HEK293 (cell line): ENCODE measurements at regions not wholly inside any gene's neighbourhood (a gene's known extent, or its start where the extent isn't known, plus 50 kb on each side); places are given as distances from the start of the nearest gene placed in this dataset.

Source experiments
- CTCF ChIA-PET: fragments of 350-600 bp; formaldehyde crosslinking; extraction: SDS; loops from one replicate; lab custom pipeline; 2021; ENCODE audit warnings: antibody characterized with exemption; lab: Yijun Ruan, JAX
- POLR2A ChIA-PET: fragments of 300-600 bp; formaldehyde crosslinking; extraction: SDS; loops from one replicate; lab custom pipeline; 2020; ENCODE audit warnings: antibody characterized with exemption, inconsistent platforms; lab: Yijun Ruan, JAX
- H3K27ac ChIP-seq: fragments of 200-500 bp; sonication (Bioruptor generic); 2 replicates; pipeline ENCODE4 v1.5.1; 2014; ENCODE audit warnings: low read depth, low read length, control low read depth, inconsistent platforms; ENCODE audit errors: extremely low read depth
- H3K36me3 ChIP-seq, 2 experiments: fragments of 200-500 bp in 1 of 2; sonication (Bioruptor generic) in 1 of 2; 1 replicate in 1 of 2; 2 replicates in 1 of 2; pipeline ENCODE4 v1.5.1; 2014 to 2017; ENCODE audit warnings: inconsistent platforms in 2 of 2, low read length in 2 of 2; ENCODE audit not compliant: control insufficient read depth in 2 of 2, insufficient read depth in 1 of 2
- H3K4me1 ChIP-seq: fragments of 200-500 bp; sonication (Bioruptor generic); 2 replicates; pipeline ENCODE4 v1.5.1; 2014; ENCODE audit warnings: mild to moderate bottlenecking, low read length, inconsistent platforms; ENCODE audit not compliant: control insufficient read depth, insufficient read depth
- H3K4me3 ChIP-seq: 2 replicates; pipeline ENCODE4 v1.5.1; 2011; ENCODE audit warnings: low read depth, mild to moderate bottlenecking, control low read depth, low read length, moderate library complexity
- H3K9me3 ChIP-seq: fragments of 200-500 bp; sonication (Bioruptor generic); 2 replicates; pipeline ENCODE4 v1.5.1; 2014; ENCODE audit warnings: low read depth, low read length, inconsistent platforms; ENCODE audit not compliant: control insufficient read depth, insufficient read depth
- BCL11A ChIP-seq: fragments of 450-650 bp; formaldehyde crosslinking; IDR thresholded peaks from 2 replicates; pipeline ENCODE4 v1.5.1; 2016; ENCODE audit warnings: low read depth, missing biosample characterization, missing genetic modification characterization
- GLI2 ChIP-seq: fragments of 450-650 bp; formaldehyde crosslinking; IDR thresholded peaks from 2 replicates; pipeline ENCODE4; 2017; ENCODE audit warnings: missing biosample characterization, missing genetic modification characterization, low read depth, borderline replicate concordance
- HOXD13 ChIP-seq: sonication (generic); formaldehyde crosslinking; IDR thresholded peaks from 2 replicates; pipeline ENCODE4 v1.8.0; 2022; ENCODE audit warnings: missing genetic modification reagents, borderline replicate concordance
- KLF1 ChIP-seq: fragments of 450-650 bp; formaldehyde crosslinking; IDR thresholded peaks from 2 replicates; pipeline ENCODE4 v1.5.1; 2016; ENCODE audit warnings: missing biosample characterization, missing genetic modification characterization
- KLF9 ChIP-seq: fragments of 450-650 bp; formaldehyde crosslinking; IDR thresholded peaks from 2 replicates; pipeline ENCODE4 v1.5.1; 2016; ENCODE audit warnings: missing biosample characterization, missing genetic modification characterization, low read depth
- MYNN ChIP-seq: fragments of 450-650 bp; formaldehyde crosslinking; IDR thresholded peaks from 2 replicates; pipeline ENCODE4 v1.5.1; 2016; ENCODE audit warnings: missing biosample characterization, missing genetic modification characterization, borderline replicate concordance
- SCRT2 ChIP-seq: fragments of 450-650 bp; formaldehyde crosslinking; IDR thresholded peaks from 2 replicates; pipeline ENCODE4 v1.5.1; 2016; ENCODE audit warnings: missing biosample characterization, missing genetic modification characterization
- SP3 ChIP-seq: fragments of 450-650 bp; formaldehyde crosslinking; IDR thresholded peaks from 2 replicates; pipeline ENCODE4 v1.5.1; 2016; ENCODE audit warnings: missing biosample characterization, missing genetic modification characterization
- ZNF169 ChIP-seq: fragments of 450-650 bp; formaldehyde crosslinking; IDR thresholded peaks from 2 replicates; pipeline ENCODE4 v1.5.1; 2016; ENCODE audit warnings: missing biosample characterization, missing genetic modification characterization
- ZNF221 ChIP-seq: fragments of 450-650 bp; formaldehyde crosslinking; IDR thresholded peaks from 2 replicates; pipeline ENCODE4 v1.5.1; 2017; ENCODE audit warnings: missing biosample characterization, missing genetic modification characterization, borderline replicate concordance
- ZNF248 ChIP-seq: fragments of 450-650 bp; formaldehyde crosslinking; IDR thresholded peaks from 2 replicates; pipeline ENCODE4 v1.5.1; 2017; ENCODE audit warnings: missing biosample characterization, missing genetic modification characterization
- ZNF473 ChIP-seq: fragments of 450-650 bp; formaldehyde crosslinking; IDR thresholded peaks from 2 replicates; pipeline ENCODE4 v1.5.1; 2017; ENCODE audit warnings: missing biosample characterization, missing genetic modification characterization
- ZNF544 ChIP-seq: fragments of 450-650 bp; formaldehyde crosslinking; IDR thresholded peaks from 2 replicates; pipeline ENCODE4 v1.5.0; 2017; ENCODE audit warnings: missing biosample characterization, missing genetic modification characterization
- ZNF654 ChIP-seq: fragments of 450-650 bp; formaldehyde crosslinking; IDR thresholded peaks from 2 replicates; pipeline ENCODE4 v1.5.1; 2016; ENCODE audit warnings: low read depth, missing biosample characterization, missing genetic modification characterization
- ZNF791 ChIP-seq: fragments of 450-650 bp; formaldehyde crosslinking; IDR thresholded peaks from 2 replicates; pipeline ENCODE4 v1.5.1; 2016; ENCODE audit warnings: missing biosample characterization, missing genetic modification characterization
- ZNF837 ChIP-seq: fragments of 450-650 bp; formaldehyde crosslinking; IDR thresholded peaks from 2 replicates; pipeline ENCODE4 v1.5.1; 2016; ENCODE audit warnings: missing biosample characterization, missing genetic modification characterization
- TF ChIP-seq, protein P1 (sequence below): fragments of 450-650 bp; formaldehyde crosslinking; IDR thresholded peaks from 2 replicates; pipeline ENCODE4 v1.5.1; 2016; ENCODE audit warnings: missing biosample characterization, missing genetic modification characterization
- TF ChIP-seq, protein P2 (sequence below): fragments of 450-650 bp; formaldehyde crosslinking; IDR thresholded peaks from 2 replicates; pipeline ENCODE4 v1.5.1; 2017; ENCODE audit warnings: missing biosample characterization, missing genetic modification characterization
- TF ChIP-seq, protein P3 (sequence below): fragments of 450-650 bp; IDR thresholded peaks from 2 replicates; pipeline ENCODE4 v1.5.1; 2018; ENCODE audit warnings: missing biosample characterization, missing genetic modification characterization

DNA sequence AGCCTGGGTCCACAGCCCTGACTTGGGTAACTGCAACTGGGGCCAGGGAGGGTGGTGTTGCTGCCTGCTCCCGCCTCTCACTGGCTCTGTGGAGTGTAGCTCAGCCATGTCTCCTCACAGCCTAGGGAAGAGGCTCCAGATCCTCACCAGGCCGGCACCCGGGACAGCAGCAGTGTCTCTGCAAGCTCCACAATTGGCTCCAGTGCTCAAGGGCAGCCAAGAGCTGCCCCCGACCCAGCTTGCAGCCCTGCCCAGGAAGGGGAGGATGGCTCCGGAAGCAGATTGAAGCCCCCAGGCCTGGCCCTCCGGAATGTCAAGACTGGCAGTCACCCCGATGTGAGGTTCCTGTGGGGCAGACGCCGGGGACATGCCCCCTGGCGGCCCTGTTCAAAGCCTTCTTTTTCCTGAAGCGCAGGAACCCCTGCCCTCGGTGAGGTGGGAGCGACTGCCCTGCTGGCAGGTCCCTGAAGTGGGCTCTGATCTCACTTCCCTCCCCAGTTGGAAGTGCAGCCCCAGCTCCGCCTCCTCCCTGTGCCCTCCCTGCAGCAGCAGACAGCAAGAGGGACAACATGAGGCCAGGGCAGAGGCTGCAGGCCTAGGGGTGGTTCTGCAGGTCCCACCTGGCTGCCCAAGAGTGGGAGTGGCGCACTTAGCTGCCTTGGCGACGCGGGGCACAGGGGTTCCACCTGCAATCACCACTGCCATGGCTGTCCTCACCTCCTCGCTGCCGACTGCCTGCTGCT lies 816.2 kb upstream of the LUZP2 start (continued):
- TF ChIP-seq GLI2 (tag by site-specific recombination) (no peak), ZNF169 (no peak), HOXD13 (CRISPR knock-in tag) (no peak), SP3 (tag by site-specific recombination) (no peak)

DNA sequence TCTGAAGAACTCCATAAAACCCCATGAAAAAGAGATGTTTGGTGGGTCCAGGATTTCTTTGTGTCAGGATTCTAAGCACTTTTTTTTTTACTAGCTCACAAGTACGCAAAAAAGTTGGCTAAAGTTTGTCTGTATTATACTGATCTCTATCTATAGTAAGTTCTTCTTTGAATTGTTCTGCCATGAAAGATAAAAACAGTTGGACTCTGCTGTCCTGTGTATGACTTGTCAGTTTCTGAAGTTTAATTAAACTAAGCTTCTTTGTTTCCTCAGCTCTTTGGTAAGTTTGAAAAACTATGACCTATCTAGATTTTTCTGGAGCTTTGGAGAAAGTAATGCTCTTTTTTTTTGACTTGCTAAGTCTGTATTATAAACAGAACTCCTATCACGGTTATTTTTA lies 812.2 kb upstream of the LUZP2 start:
- no peak overlapping the region for H3K27ac ChIP-seq
- H3K9me3 ChIP-seq: no peaks in the 10 kb centered on the region
- TF ChIP-seq SCRT2 (tag by site-specific recombination): no peak
- TF ChIP-seq KLF9 (tag by site-specific recombination): no peak
- no peak for TF ChIP-seq ZNF654
- TF ChIP-seq, protein P1, sequence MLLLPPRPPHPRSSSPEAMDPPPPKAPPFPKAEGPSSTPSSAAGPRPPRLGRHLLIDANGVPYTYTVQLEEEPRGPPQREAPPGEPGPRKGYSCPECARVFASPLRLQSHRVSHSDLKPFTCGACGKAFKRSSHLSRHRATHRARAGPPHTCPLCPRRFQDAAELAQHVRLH (tag by site-specific recombination): no peak
- TF ChIP-seq, protein P2, sequence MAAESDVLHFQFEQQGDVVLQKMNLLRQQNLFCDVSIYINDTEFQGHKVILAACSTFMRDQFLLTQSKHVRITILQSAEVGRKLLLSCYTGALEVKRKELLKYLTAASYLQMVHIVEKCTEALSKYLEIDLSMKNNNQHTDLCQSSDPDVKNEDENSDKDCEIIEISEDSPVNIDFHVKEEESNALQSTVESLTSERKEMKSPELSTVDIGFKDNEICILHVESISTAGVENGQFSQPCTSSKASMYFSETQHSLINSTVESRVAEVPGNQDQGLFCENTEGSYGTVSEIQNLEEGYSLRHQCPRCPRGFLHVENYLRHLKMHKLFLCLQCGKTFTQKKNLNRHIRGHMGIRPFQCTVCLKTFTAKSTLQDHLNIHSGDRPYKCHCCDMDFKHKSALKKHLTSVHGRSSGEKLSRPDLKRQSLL (tag by site-specific recombination): no peak
- TF ChIP-seq ZNF221 (tag by site-specific recombination): no peak
- TF ChIP-seq KLF1: no peak
- TF ChIP-seq ZNF791: no peak
- TF ChIP-seq, protein P3, sequence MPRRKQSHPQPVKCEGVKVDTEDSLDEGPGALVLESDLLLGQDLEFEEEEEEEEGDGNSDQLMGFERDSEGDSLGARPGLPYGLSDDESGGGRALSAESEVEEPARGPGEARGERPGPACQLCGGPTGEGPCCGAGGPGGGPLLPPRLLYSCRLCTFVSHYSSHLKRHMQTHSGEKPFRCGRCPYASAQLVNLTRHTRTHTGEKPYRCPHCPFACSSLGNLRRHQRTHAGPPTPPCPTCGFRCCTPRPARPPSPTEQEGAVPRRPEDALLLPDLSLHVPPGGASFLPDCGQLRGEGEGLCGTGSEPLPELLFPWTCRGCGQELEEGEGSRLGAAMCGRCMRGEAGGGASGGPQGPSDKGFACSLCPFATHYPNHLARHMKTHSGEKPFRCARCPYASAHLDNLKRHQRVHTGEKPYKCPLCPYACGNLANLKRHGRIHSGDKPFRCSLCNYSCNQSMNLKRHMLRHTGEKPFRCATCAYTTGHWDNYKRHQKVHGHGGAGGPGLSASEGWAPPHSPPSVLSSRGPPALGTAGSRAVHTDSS: no peak
- CTCF ChIA-PET: no interaction called here
- H3K4me3 ChIP-seq: no peak overlapping the region
- H3K4me1 ChIP-seq: no peaks in the 10 kb centered on the region
- H3K36me3 ChIP-seq: no peaks in the 10 kb centered on the region
- POLR2A ChIA-PET: no interaction called here

DNA sequence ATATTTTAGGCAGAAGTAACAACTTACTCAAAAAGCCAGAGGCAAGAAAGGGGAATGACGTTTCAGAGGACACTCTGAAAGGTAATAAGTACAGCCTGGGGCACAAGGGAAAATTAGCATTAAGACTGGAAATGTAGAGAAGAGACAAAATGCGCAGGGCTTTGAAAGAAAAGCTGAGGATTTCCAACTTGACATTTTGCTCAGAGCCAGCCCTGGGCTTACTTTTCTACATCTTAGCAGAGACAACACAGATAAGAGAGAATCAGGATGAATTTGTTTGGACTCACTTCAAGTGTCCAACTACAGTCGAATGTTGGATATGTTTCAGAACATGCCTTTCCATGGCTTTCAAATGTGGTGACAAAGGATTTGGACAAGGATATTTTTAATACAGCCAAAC lies 808.9 kb upstream of the LUZP2 start:
- Histone ChIP-seq H3K4me1 (no peaks in the 10 kb centered on the region), H3K36me3 (no peaks in the 10 kb centered on the region), H3K4me3 (no peak overlapping the region), H3K27ac (no peak overlapping the region), H3K9me3 (no peaks in the 10 kb centered on the region)
- TF ChIP-seq ZNF248 (tag by site-specific recombination) (no peak), ZNF473 (no peak)
- ChIA-PET POLR2A (no interaction called here), CTCF (no interaction called here)

DNA sequence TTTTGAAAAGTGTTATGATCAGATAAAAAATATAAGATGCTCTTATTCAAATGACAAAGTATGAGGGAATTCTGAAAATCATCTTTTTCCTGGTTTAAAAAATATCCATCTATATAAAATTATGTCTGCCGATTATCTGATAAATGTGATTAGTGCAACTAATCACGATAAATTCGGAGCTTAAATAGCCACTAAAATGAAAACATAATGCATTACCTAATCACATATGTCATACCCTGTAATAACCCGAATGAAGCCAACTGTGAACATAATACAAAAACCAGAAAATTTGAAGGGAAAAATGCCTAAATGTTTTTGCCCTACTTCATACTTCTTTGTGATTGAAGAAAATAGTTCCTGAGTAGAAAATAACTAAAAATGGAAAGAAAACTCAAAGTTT lies 808.4 kb upstream of the LUZP2 start:
- Histone ChIP-seq H3K9me3 (no peaks in the 10 kb centered on the region), H3K4me1 (no peaks in the 10 kb centered on the region), H3K36me3 (no peaks in the 10 kb centered on the region), H3K4me3 (no peak overlapping the region), H3K27ac (no peak overlapping the region)
- ChIA-PET CTCF (no interaction called here), POLR2A (no interaction called here)
- no peak for TF ChIP-seq ZNF544 (tag by site-specific recombination)
- TF ChIP-seq MYNN: no peak
- no peak for TF ChIP-seq BCL11A (tag by site-specific recombination)
- TF ChIP-seq ZNF837 (tag by site-specific recombination): no peak
- no peak for TF ChIP-seq ZNF169
